Liver (tissue), 8 donors: ENCODE measurements at regions not wholly inside any gene's neighbourhood (a gene's known extent, or its start where the extent isn't known, plus 50 kb on each side); places are given as distances from the start of the nearest gene placed in this dataset.

Experiments used
- DNase-seq: peaks from one replicate; pipeline ENCODE4 v3.0.0-alpha.2; 2017; ENCODE audit warnings: low spot score
- H3K27ac ChIP-seq, 2 donors: one replicate each; pipeline ENCODE4 v1.7.0; 2013; ENCODE audit warnings: inconsistent platforms in 2 of 2, low read length in 2 of 2, control low read depth in 1 of 2, low read depth in 1 of 2, mild to moderate bottlenecking in 1 of 2
- H3K27me3 ChIP-seq, 4 donors: one replicate each; pipeline versions ENCODE4 v1.6.1 to v1.7.0; 2013; ENCODE audit warnings: low read length in 3 of 4, inconsistent platforms in 1 of 4, mild to moderate bottlenecking in 1 of 4, moderate library complexity in 1 of 4; ENCODE audit not compliant: control insufficient read depth in 4 of 4, insufficient read depth in 4 of 4
- H3K36me3 ChIP-seq, 4 donors: one replicate each; pipeline versions ENCODE4 v1.6.1 to v1.7.0; 2013; ENCODE audit warnings: low read length in 3 of 4, mild to moderate bottlenecking in 3 of 4, low read depth in 1 of 4, moderate library complexity in 1 of 4; ENCODE audit not compliant: control insufficient read depth in 4 of 4, insufficient read depth in 3 of 4
- H3K4me1 ChIP-seq, 4 donors: one replicate each; pipeline versions ENCODE4 v1.6.1 to v1.7.0; 2013; ENCODE audit warnings: low read length in 3 of 4, mild to moderate bottlenecking in 3 of 4, moderate library complexity in 1 of 4; ENCODE audit not compliant: control insufficient read depth in 4 of 4, insufficient read depth in 4 of 4
- H3K4me3 ChIP-seq, 3 donors: one replicate each; pipeline versions ENCODE4 v1.6.1 to v1.7.0; 2013; ENCODE audit warnings: low read length in 3 of 3, control low read depth in 1 of 3, low read depth in 1 of 3, mild to moderate bottlenecking in 1 of 3
- H3K9ac ChIP-seq, 2 donors: one replicate each; pipeline ENCODE4 v1.7.0; 2013; ENCODE audit warnings: low read length in 2 of 2, mild to moderate bottlenecking in 2 of 2, moderate library complexity in 2 of 2, control low read depth in 1 of 2, low read depth in 1 of 2
- H3K9me3 ChIP-seq, 4 donors: one replicate each; pipeline versions ENCODE4 v1.6.1 to v1.7.0; 2013; ENCODE audit warnings: low read length in 3 of 4; ENCODE audit not compliant: control insufficient read depth in 4 of 4
- ATF3 ChIP-seq: IDR thresholded peaks from 2 replicates; pipeline ENCODE4 v1.6.1; 2016; ENCODE audit warnings: antibody characterized with exemption
- CTCF ChIP-seq: fragments of 150-350 bp; IDR thresholded peaks from 2 replicates; pipeline ENCODE4 v1.5.1; 2017; ENCODE audit warnings: improper control_type of control experiment, low read depth, low read length; ENCODE audit not compliant: missing input control
- EGR1 ChIP-seq, 2 donors: IDR thresholded peaks; 2 replicates each; pipeline ENCODE4 v1.6.1; 2016 to 2018; ENCODE audit warnings: antibody characterized with exemption in 2 of 2, low read depth in 2 of 2
- FOXA1 ChIP-seq: IDR thresholded peaks from 2 replicates; pipeline ENCODE4 v1.6.1; 2016; ENCODE audit warnings: antibody characterized with exemption
- FOXA2 ChIP-seq: IDR thresholded peaks from 2 replicates; pipeline ENCODE4 v1.6.1; 2016; ENCODE audit warnings: antibody characterized with exemption
- GABPA ChIP-seq, 2 donors: IDR thresholded peaks in 1 of 2; conservative IDR thresholded peaks in 1 of 2; 2 replicates each; pipeline ENCODE4 v1.6.1; 2016; ENCODE audit warnings: antibody characterized with exemption in 2 of 2, mild to moderate bottlenecking in 1 of 2, moderate library complexity in 1 of 2
- HNF4A ChIP-seq, 2 donors: conservative IDR thresholded peaks; 2 replicates each; pipeline ENCODE4 v1.6.1; 2016; ENCODE audit warnings: antibody characterized with exemption in 2 of 2, mild to moderate bottlenecking in 2 of 2
- HNF4G ChIP-seq: IDR thresholded peaks from 2 replicates; pipeline ENCODE4 v1.6.1; 2016; ENCODE audit warnings: antibody characterized with exemption
- JUND ChIP-seq, 2 donors: IDR thresholded peaks; 2 replicates each; pipeline ENCODE4 v1.6.1; 2016; ENCODE audit warnings: antibody characterized with exemption in 2 of 2
- MAX ChIP-seq: IDR thresholded peaks from 2 replicates; pipeline ENCODE4 v1.6.1; 2016; ENCODE audit warnings: antibody characterized with exemption
- NR2F2 ChIP-seq: IDR thresholded peaks from 2 replicates; pipeline ENCODE4 v1.6.1; 2016; ENCODE audit warnings: antibody characterized with exemption
- RAD21 ChIP-seq, 2 donors: IDR thresholded peaks; 2 replicates each; pipeline ENCODE4 v1.6.1; 2016; ENCODE audit warnings: antibody characterized with exemption in 2 of 2, mild to moderate bottlenecking in 2 of 2
- REST ChIP-seq: IDR thresholded peaks from 2 replicates; pipeline ENCODE4 v1.6.1; 2016; ENCODE audit warnings: antibody characterized with exemption, mild to moderate bottlenecking
- RXRA ChIP-seq, 2 donors: IDR thresholded peaks; 2 replicates each; pipeline ENCODE4 v1.6.1; 2017 to 2018; ENCODE audit warnings: antibody characterized with exemption in 2 of 2, mild to moderate bottlenecking in 1 of 2
- SP1 ChIP-seq: IDR thresholded peaks from 2 replicates; pipeline ENCODE4 v1.6.1; 2018; ENCODE audit warnings: antibody characterized with exemption, mild to moderate bottlenecking
- TAF1 ChIP-seq: conservative IDR thresholded peaks from 2 replicates; pipeline ENCODE4 v1.6.1; 2016; ENCODE audit warnings: antibody characterized with exemption, mild to moderate bottlenecking
- YY1 ChIP-seq: IDR thresholded peaks from 2 replicates; pipeline ENCODE4 v1.6.1; 2016; ENCODE audit warnings: antibody characterized with exemption, mild to moderate bottlenecking
- ZBTB33 ChIP-seq: IDR thresholded peaks from 2 replicates; pipeline ENCODE4 v1.6.1; 2016; ENCODE audit warnings: antibody characterized with exemption
- WGBS: extraction: QIAGEN DNeasy Blood & Tissue Kit; methylation state at CpG from one replicate; pipeline ENCODE4 v1.1.7; 2013; 5-methylcytosine and 5-hydroxymethylcytosine counted together
- donor health status: healthy.
- donor health status: healthy.
- donor health status: healthy.
- donor health status: healthy.
- donor health status: healthy.

GRCh38 chr10:30793093-30793492 is 163.5 kb upstream of the LYZL2 start:
- TF ChIP-seq FOXA1 (no peak), ATF3 (no peak), NR2F2 (no peak), YY1 (no peak), SP1 (no peak), EGR1 (IDR thresholded peaks at IDR 0.05; ENCODE audit: low read depth in 2 of 2) (no peak), TAF1 (no peak), RAD21 (IDR thresholded peaks at IDR 0.05) (no peak), HNF4G (no peak), JUND (IDR thresholded peaks at IDR 0.05) (no peak), FOXA2 (no peak), RXRA (IDR thresholded peaks at IDR 0.05) (no peak), HNF4A (conservative IDR thresholded peaks at IDR 0.05) (no peak), MAX (no peak)
- 85% methylated on average over 3 of the region's 3 CpGs for WGBS

GRCh38 chr10:30792025-30792424 is 162.5 kb upstream of the LYZL2 start:
- H3K4me3 ChIP-seq: no peak overlapping the region
- no peak overlapping the region for H3K9ac ChIP-seq
- WGBS: 71% methylated on average over 2 of the region's 2 CpGs
- no peaks in the 10 kb centered on the region for H3K4me1 ChIP-seq
- no peaks in the 10 kb centered on the region for H3K27me3 ChIP-seq
- DNase-seq: no peak
- H3K36me3 ChIP-seq: no peaks in the 10 kb centered on the region
- H3K27ac ChIP-seq: no peak overlapping the region
- peaks cover 0 to 2% (median 0%) of the 10 kb centered on the region in 4 donors for H3K9me3 ChIP-seq
- TF ChIP-seq GABPA (IDR thresholded peaks at IDR 0.05 in 1 of 2, conservative IDR thresholded peaks at IDR 0.05 in 1 of 2): no peak
- no peak for TF ChIP-seq FOXA1
- TF ChIP-seq EGR1 (IDR thresholded peaks at IDR 0.05; ENCODE audit: low read depth in 2 of 2): no peak
- TF ChIP-seq JUND (IDR thresholded peaks at IDR 0.05): no peak
- TF ChIP-seq HNF4G: no peak
- no peak for TF ChIP-seq ZBTB33
- TF ChIP-seq RXRA (IDR thresholded peaks at IDR 0.05): no peak
- TF ChIP-seq REST: no peak
- TF ChIP-seq RAD21 (IDR thresholded peaks at IDR 0.05): no peak
- no peak for TF ChIP-seq FOXA2
- no peak for TF ChIP-seq NR2F2
- TF ChIP-seq YY1: no peak
- no peak for TF ChIP-seq CTCF
- no peak for TF ChIP-seq HNF4A (conservative IDR thresholded peaks at IDR 0.05)
- no peak for TF ChIP-seq SP1
- TF ChIP-seq TAF1: no peak
- no peak for TF ChIP-seq MAX
- no peak for TF ChIP-seq ATF3

More at GRCh38 chr10:30793093-30793492, 163.5 kb upstream of the LYZL2 start:
- no peak for DNase-seq
- Histone ChIP-seq H3K4me1 (no peaks in the 10 kb centered on the region), H3K27ac (no peak overlapping the region), H3K27me3 (no peaks in the 10 kb centered on the region), H3K9ac (no peak overlapping the region), H3K4me3 (no peak overlapping the region), H3K36me3 (no peaks in the 10 kb centered on the region), H3K9me3 (peaks cover 0 to 2% (median 0%) of the 10 kb centered on the region in 4 donors)
